Occipital lobe (tissue), 1 donor: ENCODE measurements at regions not wholly inside any gene's neighbourhood (a gene's known extent, or its start where the extent isn't known, plus 50 kb on each side); places are given as distances from the start of the nearest gene placed in this dataset.

Experiments
- DNase-seq: peaks from one replicate; lab custom pipeline; 2025; lab: John Stamatoyannopoulos, UW

DNA sequence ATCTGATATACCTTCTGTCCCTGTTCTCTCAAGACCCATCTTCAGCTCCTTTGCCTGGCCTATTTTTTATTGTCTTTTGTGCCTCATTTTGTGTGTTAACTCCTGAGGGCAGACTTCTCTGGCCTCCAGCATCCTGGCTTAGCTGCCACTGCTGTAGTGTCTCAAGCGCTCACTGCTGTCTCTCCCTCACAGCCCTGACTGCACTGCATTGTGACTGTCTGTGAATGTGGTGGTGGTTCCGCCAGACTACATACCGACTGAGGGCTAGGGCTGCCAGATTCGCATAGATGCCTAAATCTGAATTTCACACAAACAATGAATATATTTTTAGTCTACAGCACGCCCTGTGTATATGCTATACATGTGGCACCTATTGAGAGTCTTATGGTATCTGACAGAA is 1088.9 kb upstream of the TMEM132C start:
- DNase-seq, result no peak

DNA sequence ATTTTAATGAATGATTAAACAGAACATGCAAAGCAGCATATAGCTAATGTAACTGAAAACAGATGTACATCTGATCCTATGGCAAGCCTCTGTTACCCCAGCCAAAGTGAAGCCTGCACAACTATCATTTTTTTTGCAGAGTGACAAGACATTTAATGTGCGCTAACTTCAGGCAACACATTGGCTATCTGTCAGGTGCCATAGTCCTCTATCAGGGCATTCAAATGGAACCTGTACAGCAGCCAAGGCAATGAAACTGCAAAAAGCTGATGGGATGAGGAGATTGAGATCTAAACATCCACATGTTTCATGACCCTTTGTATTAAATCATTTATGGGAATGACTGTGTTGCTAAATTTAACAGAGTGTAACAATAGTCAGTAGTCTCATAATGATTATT is 1088.5 kb upstream of the TMEM132C start:
- no peak for DNase-seq

DNA sequence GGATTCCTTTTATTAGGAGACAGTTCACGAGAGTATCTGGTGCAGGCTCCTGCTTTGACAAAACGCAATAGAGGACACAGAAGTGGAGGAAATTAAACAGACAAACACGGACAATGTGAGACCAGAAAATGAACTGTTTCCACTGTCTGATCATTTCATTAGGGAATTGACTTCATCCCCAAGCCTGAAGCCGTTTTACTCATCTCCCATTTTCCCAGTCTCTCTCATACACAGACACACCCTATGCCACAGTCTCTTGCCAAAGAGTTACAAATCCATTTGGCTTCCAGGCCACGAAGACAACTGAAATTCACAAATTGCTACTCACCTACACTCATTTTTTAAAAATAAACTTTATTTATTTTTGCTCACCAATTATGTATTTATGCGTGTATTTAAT is 1087.8 kb upstream of the TMEM132C start:
- DNase-seq, result no peak

DNA sequence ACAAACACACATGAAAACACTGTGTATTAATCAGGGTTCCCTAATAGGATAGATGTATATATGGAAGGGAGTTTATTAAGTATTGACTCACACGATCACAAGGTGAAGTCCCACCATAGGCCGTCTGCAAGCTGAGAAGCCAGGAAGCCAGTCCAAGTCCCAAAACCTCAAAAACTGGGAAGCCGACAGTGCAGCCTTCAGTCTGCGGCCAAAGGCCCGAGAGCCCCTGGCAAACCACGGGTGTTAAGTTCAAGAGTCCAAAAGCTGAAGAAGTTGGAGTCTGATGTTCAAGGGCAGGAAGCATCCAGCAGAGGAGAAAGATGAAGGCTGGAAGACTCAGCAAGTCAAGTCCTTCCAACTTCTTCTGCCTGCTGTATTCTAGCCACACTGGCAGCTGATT is 1085.0 kb upstream of the TMEM132C start:
- DNase-seq, result no peak

DNA sequence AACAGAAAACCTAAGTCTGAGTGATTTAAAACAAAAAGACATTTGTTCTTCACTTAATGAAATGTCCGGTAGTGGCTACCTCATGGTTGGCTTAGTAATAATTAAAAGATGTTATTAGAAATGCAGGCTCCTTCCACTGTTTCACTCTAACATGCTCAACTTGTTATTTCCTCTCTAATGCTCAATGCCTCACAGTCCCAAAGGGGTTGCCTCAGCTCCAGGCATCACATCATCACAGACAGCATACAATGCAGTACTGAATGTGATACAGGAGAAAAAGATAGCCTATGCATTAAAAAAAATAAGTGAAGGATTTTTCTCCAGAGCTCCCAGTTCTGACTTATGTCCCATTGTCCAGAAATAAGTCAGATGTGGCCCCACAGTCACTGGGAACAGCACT is 1077.0 kb upstream of the TMEM132C start:
- no peak for DNase-seq

DNA sequence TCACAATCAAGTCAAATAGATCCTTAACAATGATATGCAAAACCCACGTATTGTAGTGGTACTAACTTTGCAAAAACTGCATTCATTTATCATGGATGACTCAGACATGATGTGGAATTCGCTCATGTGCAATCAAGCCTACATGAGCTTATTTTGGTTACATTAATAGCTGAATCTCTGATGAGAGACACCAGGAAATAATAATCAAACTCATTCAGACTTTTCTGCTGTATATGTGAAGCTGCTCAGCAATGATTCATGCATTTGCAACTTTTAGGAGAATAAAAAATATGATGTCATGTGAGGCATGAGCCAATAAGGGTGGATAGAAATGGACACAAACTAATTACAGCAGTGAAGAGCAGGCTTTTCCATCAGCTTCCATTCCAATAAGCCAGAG is 1075.8 kb upstream of the TMEM132C start:
- no peak for DNase-seq

DNA sequence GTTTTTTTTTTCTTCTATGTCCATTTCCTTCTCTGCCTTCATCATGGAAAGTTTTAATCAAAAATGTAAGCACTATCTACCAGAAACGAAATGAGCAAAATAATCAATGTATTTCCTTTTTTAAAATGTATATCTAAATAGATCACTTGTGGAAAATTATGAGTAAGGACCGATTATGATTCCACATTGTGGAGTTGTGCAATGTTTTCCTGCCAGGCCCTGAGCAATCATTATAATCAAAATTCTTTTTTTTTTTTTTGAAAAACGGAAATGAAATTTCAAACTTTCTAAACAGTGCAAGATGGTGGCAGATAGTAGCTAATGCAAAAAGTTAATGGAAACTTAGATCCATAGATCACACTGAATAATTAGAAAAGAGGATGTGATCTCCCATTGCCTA is 1074.6 kb upstream of the TMEM132C start:
- no peak for DNase-seq

DNA sequence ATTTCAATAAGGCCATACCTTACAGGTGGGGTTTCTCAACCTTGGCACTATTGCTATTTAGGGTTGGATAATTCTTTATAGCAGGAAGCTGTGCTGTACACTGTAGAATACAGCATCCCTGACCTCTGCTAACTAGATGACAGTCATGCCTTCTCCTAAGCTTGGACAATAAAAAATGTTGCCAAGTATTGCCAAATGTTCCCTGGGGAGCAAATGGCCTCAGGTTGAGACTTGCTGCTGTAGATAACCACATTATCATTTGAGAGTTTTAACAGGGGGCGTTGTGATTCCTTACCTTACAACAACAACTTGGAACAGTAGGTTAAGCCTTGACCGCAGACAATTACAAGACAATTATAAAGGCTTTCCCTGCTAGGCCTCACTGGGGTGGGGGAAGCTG is 1073.6 kb upstream of the TMEM132C start:
- no peak for DNase-seq

DNA sequence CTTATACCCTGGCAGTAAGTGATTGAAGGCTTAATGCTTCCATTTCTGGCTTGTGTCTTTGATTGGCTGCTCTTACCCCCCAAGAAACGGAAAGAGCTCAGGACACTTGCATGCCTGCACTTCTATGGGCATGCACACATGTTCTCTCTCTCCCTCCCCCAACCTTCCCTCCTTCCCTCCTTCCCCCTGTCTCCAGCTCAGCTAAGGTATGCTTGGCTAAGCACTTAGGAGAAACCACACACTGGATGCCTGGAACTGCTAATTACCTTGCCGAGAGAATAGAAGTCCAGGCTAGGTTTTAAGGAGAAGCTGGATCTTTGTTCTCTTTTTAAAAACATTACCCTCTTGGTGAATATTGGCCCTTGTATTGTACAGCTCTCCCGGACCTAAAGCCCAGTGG is 1072.8 kb upstream of the TMEM132C start:
- DNase-seq, result no peak

DNA sequence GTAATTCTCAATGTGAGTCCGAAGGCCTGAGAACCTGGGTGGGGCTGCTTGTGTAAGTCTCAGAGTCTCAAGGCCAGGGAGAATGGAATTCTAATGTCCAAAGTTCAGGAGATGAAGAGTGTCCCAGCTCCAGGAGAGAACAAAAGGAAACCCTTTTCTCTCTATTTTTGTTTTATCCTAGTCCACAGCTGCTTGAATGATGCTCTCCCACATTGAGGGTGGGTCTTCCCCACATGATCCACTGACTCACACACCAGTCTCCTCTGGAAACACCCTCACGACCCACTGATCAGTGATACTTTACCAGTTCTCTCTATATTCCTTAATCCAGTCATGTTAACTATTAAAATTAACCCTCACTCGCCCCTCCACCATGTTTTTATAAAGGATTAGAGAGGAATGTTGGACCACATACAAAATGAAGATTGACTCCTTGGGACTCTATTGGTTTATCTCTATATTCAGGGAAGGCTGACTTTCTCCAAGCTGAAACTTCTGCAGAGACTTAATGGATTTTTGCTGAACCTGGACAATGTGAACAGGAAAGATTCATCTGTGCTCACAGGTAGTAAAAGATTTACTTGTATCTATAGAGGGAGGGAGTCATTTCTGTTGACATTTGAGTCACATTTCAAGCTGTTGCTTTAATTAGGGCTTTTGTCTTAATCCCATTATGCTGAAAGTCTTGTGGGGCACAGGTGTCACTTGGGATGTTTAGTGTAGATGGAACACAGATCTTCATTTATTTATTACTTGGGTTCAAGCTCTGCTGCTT is 1061.0 kb upstream of the TMEM132C start:
- DNase-seq, result no peak

DNA sequence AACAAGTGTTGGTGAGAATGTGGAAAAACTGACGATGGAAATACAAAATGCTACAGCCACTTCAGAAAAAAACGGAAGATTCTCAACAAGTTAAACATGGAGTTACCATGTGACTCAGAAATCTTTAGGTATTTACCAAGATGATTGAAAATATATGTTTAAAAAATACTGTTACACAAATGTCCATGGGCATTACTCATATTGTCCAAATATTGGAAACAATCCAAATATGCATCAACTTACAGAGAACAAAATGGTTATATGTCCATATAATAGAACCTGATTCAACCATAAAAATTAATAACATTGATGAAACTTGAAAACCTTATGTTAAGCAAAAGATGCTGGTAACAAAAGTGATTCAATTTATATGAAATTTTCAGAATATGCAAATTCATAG is 1057.7 kb upstream of the TMEM132C start:
- DNase-seq, result no peak

DNA sequence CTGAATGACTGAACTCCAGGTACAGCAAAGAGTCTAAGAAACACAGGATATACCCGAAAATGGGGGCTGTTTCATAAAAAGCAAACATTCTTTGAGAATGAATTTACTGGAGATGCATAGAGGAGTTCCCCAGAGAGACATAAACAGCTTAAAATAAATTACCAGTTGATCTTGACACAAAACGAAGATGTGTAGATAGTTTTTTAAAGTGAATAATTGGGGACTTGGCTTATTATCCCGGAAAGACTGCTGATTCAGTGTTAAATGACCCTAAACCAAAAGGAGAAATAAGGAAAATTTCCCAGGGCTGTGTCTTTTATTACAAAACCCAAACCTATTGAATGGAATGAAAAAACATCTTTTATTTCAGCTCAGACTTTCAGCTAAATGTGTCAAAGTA is 1052.8 kb upstream of the TMEM132C start:
- no peak for DNase-seq

DNA sequence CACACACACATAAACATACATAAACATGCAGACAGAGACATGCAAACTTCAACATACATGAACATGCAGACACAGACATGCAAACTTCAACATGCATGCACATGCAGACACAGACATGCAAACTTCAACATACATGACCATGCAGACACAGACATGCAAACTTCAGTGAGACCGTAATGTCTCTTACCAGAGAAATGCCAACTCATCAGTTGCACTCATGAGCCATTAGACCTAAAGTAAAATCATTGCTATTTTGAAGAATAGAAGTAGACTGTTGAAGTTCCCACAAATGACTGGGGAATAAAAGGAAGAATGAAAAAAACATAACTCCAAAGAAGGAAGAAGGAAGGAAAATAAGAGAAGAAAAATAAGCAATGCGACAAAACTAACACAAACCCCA is 1044.0 kb upstream of the TMEM132C start:
- DNase-seq, result no peak

DNA sequence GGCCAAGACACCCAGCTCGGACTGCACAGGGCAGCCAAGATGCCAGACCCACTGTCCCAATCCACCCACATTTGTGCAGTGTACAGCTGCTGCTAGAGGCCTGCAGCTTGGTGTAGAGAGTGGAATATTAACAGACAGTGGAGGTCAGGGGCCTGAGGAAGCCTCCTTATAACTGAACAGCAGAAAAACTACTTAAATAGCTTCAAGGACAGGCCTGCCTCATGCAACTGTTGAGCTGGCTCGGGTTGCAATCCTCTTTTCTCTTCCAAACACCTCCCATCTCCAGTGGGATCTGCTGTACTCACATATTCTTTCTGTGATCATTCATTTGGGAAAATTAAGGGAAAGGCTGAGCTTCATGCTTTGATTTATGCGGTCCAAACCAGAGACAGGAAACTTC is 1043.2 kb upstream of the TMEM132C start:
- DNase-seq, result no peak

DNA sequence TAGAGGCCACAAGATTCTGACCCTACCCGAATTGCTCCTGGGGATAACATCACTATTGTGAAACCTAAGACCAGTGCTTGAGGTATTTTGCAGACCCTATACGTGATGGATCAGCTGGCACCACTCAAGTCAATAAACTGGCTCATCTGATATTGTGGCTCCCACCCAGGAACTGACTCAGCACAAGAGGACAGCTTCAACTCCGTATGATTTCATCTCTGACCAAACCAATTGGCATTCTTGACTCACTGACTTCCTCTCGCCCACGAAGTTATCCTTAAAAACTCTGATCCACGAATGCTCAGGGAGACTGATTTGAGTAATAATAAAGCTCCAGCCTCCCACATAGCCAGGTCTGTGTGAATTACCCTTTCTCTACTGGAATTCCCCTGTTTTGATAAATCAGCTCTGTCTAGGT is 1036.1 kb upstream of the TMEM132C start:
- DNase-seq, result no peak

DNA sequence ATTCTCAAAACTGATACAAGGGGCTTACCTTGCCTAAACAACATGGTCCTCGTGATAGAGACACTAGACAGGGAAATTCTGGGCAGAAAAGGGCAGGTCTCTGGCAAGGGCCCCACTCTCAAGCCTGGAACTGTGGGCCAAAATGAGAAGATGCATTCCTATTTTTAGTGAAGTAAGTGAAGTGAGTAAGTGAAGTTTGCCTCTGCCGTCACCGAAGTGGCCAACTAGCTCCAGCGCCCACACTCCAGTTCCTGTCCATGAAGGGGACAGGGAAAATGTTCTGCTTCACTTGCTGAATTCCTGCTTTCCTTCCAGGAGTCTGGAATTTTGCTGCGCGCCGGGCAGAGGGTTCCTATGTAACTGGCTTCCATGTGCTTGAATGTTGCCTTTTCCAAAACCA is 1035.6 kb upstream of the TMEM132C start:
- DNase-seq, result no peak

DNA sequence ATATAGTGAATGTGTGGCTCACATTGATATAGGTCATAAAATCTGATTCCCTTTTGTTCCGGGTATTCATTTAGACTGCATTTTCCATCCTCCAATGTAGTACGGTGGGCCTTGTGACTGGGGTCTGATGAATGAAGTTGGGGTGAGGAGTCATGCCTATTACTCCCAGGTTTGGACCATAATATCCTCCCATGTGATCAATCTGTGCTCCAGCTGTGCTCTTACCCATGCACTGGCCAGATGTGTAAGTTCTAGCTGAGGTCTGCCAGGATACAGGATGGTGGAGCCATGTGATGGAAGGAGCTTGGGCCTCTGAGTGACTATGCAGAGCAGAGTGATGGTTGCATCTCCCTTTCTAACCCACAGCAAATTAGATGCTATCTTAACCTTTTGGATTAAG is 1034.0 kb upstream of the TMEM132C start:
- no peak for DNase-seq

DNA sequence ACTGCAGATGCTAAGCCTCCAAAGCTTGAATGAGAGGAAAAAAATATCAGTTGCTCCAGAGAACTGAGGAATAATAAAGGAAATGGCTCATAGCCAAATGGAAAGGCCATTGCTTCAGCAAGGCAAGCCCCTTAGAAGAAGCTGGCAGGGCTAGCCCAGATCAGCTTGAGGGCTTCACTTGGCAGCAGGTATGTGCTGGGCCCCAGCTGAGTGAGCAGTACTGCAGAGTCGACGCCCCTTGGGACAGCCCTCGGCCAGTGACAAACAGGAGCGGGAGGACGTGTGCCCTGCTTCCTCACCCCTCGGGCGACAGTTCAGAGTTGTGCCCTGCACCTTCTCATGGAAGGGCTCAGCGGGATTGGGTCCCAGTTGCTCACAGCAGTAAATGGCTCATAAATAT is 1031.2 kb upstream of the TMEM132C start:
- no peak for DNase-seq

DNA sequence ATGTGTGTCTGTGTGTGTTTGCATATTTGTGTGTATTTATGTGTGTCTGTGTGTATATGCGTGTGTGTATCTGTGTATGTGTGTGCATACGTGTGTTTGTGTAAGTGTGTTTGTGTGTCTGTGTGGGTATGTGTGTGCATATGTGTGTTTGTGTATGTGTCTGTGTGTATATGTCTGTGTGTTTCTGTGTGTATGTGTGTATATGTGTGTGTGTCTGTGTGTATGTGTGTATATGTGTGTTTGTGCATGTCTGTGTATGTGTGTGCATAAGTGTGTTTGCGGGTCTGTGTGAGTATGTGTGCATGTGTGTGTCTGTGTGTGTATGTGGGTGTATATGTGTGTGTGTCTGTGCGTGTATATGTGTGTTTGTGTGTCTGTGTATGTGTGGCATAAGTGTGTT is 1030.5 kb upstream of the TMEM132C start:
- no peak for DNase-seq

DNA sequence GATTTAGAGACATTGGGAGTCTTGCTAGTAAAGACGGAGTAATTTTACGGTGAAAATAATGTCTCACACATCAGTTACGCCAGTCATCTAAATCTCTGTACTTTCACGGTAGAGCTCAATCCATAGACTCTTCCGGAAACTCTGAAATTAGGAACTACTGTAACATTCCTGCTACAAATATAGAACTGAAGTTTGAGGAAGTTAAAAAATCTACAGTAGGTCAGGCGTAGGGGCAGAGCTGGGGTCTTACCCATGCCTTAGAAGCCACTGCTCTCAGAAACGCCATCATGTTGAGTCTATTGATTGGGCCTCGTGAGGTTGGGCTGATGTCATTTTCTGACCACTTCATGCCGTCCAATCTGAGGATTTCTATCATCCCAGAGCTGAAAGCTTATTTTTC is 1029.8 kb upstream of the TMEM132C start:
- DNase-seq, result no peak

DNA sequence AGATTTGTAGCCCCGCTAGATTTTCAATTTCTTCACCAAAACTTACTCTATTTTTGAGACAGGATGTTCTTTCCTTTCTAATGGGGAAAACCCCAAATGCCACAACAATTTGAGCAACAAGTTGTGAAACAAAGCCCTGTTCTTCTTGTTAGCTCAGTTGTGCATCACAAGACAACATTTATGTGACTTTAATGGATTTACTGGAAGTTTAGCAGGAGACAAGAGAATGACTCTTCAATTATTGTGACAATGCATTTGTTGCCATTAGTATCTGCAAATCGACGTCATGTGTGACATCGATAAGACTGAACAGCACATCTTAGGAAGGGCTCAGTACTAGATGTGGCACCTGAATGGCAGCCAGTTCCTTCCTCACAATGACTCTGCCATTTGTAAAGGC is 1028.9 kb upstream of the TMEM132C start:
- no peak for DNase-seq

DNA sequence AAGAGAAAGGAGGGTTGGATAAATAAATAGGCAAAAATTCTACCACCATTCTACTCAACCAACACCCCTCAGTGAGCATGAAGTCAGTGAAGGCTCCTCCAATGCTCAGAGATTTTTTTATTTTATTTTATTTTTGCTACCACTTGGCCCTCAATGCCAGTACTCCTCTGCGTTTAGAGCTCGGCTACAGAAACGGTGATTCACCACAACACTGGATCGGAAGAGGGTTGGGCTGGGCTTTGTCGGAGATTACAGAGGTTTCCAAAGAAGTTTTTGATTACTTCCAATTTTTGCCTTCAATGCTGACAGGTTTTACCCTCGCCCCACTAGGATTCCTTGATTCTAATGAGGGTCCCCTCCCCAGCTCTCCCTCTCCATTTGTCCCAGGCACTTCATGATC is 1027.2 kb upstream of the TMEM132C start:
- no peak for DNase-seq

DNA sequence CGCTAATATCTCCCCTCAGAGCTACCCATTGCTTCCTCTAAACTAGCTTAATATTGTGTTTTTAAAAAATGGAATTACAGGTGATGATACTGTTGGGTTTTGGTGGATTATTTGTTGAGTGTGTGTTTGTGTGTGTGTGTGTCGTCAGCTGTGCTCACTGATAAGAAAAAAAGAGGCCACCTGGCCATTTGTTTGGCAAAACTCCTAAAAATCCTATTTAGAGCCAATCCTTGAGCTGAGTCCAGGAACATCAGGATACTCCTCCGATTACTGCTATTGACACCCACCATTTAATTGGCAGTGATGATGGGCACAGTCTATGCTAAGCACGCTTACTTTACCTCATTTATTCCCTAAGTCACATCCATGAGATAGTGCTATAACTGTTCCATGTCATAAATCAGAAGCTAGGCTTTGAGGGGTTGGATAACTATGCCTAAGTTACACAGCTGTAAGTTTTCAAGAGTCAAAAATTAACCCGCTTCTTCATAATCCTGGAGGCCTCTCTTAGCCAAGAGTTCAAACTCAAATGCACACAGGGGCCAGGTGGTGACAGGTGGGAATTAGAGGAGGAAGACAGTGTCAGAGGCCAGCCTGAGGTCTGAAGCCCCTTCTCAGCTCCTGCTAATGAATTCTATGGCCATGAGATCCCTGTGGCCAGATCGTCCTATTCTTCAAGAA is 1026.6 kb upstream of the TMEM132C start:
- DNase-seq, result no peak
